Skeletal muscle tissue (tissue), 3 donors: ENCODE measurements at regions not wholly inside any gene's neighbourhood (a gene's known extent, or its start where the extent isn't known, plus 50 kb on each side); places are given as distances from the start of the nearest gene placed in this dataset.

ENCODE experiments used
- H3K27ac ChIP-seq: one replicate; pipeline ENCODE4 v1.7.0; 2013; ENCODE audit warnings: mild to moderate bottlenecking, low read depth, low read length, inconsistent platforms
- H3K27me3 ChIP-seq, 3 donors: one replicate each; pipeline ENCODE4 v1.7.0; 2013; ENCODE audit warnings: low read length in 3 of 3; ENCODE audit not compliant: control insufficient read depth in 3 of 3, insufficient read depth in 3 of 3
- H3K36me3 ChIP-seq, 3 donors: one replicate each; pipeline ENCODE4 v1.7.0; 2013; ENCODE audit warnings: low read length in 3 of 3; ENCODE audit not compliant: control insufficient read depth in 3 of 3, insufficient read depth in 3 of 3
- H3K4me1 ChIP-seq, 3 donors: one replicate each; pipeline ENCODE4 v1.7.0; 2013; ENCODE audit warnings: low read length in 3 of 3, mild to moderate bottlenecking in 3 of 3; ENCODE audit not compliant: control insufficient read depth in 3 of 3, insufficient read depth in 3 of 3
- H3K4me3 ChIP-seq, 3 donors: one replicate each; pipeline ENCODE4 v1.7.0; 2013; ENCODE audit warnings: low read length in 3 of 3
- H3K9ac ChIP-seq, 3 donors: one replicate each; pipeline ENCODE4 v1.7.0; 2013; ENCODE audit warnings: low read length in 3 of 3, mild to moderate bottlenecking in 3 of 3, moderate library complexity in 2 of 3, low read depth in 1 of 3
- H3K9me3 ChIP-seq, 3 donors: one replicate each; pipeline ENCODE4 v1.7.0; 2013; ENCODE audit warnings: low read length in 3 of 3; ENCODE audit not compliant: control insufficient read depth in 3 of 3
- donor health status: Osteomylitis.

GRCh38 chr9:23608456-23608855 is 217.6 kb downstream of the ELAVL2 start:
- H3K9me3 ChIP-seq, result no peaks in the 10 kb centered on the region
- no peak overlapping the region for H3K4me3 ChIP-seq
- no peak overlapping the region for H3K9ac ChIP-seq
- no peaks in the 10 kb centered on the region for H3K27me3 ChIP-seq
- no peaks in the 10 kb centered on the region for H3K36me3 ChIP-seq
- H3K27ac ChIP-seq, result no peak overlapping the region
- H3K4me1 ChIP-seq, result peaks cover 0 to 11% (median 7%) of the 10 kb centered on the region in 3 donors

GRCh38 chr9:23611869-23612268 is 214.2 kb downstream of the ELAVL2 start:
- no peak overlapping the region for H3K27ac ChIP-seq

GRCh38 chr9:23615569-23615968 is 210.5 kb downstream of the ELAVL2 start:
- no peaks in the 10 kb centered on the region for H3K9me3 ChIP-seq

More at GRCh38 chr9:23611869-23612268, 214.2 kb downstream of the ELAVL2 start:
- H3K36me3 ChIP-seq, result no peaks in the 10 kb centered on the region
- no peak overlapping the region for H3K4me3 ChIP-seq
- H3K27me3 ChIP-seq, result no peaks in the 10 kb centered on the region
- peaks cover 0 to 11% (median 7%) of the 10 kb centered on the region in 3 donors for H3K4me1 ChIP-seq
- no peak overlapping the region for H3K9ac ChIP-seq
- H3K9me3 ChIP-seq, result no peaks in the 10 kb centered on the region

DNA sequence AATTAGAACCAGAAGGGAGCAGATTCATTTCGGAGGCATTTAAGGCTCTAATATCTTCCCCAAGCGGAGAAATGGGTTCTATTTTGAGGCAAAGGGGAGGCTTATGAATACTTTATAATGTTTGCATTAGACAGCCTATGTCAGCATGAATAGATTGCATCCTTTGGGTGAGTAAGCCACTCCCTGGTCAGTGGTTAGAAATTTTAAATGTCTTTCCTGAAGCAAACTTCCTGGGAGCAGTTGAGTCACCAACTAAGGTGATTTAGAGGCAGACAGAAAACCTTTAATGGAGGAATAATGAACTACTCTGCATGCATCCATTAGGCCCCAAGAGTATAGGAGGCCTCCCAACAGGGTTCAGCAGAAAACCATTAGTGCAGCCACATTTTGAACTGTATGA is 204.9 kb downstream of the ELAVL2 start:
- H3K4me1 ChIP-seq, result no peaks in the 10 kb centered on the region
- H3K27me3 ChIP-seq, result no peaks in the 10 kb centered on the region
- H3K9me3 ChIP-seq, result no peaks in the 10 kb centered on the region
- no peak overlapping the region for H3K4me3 ChIP-seq
- H3K9ac ChIP-seq, result no peak overlapping the region
- H3K27ac ChIP-seq, result no peak overlapping the region
- no peaks in the 10 kb centered on the region for H3K36me3 ChIP-seq

More at GRCh38 chr9:23615569-23615968, 210.5 kb downstream of the ELAVL2 start:
- peaks cover 0 to 11% (median 7%) of the 10 kb centered on the region in 3 donors for H3K4me1 ChIP-seq
- H3K36me3 ChIP-seq, result no peaks in the 10 kb centered on the region
- H3K27me3 ChIP-seq, result no peaks in the 10 kb centered on the region
- H3K9ac ChIP-seq, result no peak overlapping the region
- no peak overlapping the region for H3K27ac ChIP-seq
- H3K4me3 ChIP-seq, result no peak overlapping the region

GRCh38 chr9:23621924-23622323 is 204.1 kb downstream of the ELAVL2 start:
- Histone ChIP-seq H3K4me3 (no peak overlapping the region), H3K27ac (no peak overlapping the region), H3K36me3 (no peaks in the 10 kb centered on the region), H3K4me1 (no peaks in the 10 kb centered on the region), H3K27me3 (no peaks in the 10 kb centered on the region), H3K9me3 (no peaks in the 10 kb centered on the region), H3K9ac (no peak overlapping the region)

DNA sequence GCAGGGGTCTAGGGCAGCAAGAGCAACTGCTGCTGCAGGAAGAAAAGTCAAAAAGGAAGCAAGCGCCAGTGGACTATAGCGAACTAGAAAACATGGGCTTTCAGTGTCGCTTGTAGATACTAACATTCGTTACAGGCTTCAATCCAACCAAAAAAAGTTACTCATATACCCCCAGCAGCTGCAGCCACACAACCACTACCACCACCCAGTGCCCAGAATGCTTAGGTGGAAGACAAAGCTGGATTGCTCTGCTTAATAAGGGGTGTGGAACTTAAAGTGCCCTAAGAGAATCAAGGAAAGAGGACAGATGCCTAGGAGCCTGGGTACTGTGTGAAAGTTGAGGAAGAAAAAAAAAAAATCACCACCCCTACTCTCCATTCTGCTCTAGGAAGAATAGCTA is 203.6 kb downstream of the ELAVL2 start:
- Histone ChIP-seq H3K9ac (no peak overlapping the region), H3K4me1 (no peaks in the 10 kb centered on the region), H3K27ac (no peak overlapping the region), H3K36me3 (no peaks in the 10 kb centered on the region), H3K4me3 (no peak overlapping the region), H3K27me3 (no peaks in the 10 kb centered on the region), H3K9me3 (no peaks in the 10 kb centered on the region)

DNA sequence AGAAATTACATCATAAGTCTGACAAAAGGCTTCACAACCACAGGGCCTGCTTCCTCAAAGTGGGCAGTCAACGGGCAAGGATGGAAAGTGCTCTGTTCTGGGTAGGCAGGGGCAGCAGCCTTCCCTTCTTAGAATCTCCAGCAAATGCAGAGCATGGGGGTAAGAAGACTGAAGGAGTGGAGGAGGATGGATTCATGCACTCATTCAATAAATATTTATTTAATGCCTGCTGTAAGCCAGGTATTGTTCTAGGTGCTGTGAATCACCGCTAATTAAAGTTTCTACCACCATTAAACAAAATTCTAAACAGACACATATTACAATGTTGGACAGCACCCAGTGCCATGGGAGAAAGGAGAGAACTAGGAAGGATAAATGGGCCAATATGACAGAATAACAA is 195.6 kb downstream of the ELAVL2 start:
- Histone ChIP-seq H3K4me1 (no peaks in the 10 kb centered on the region), H3K36me3 (no peaks in the 10 kb centered on the region), H3K9me3 (no peaks in the 10 kb centered on the region), H3K27ac (no peak overlapping the region), H3K27me3 (no peaks in the 10 kb centered on the region), H3K4me3 (no peak overlapping the region), H3K9ac (no peak overlapping the region)

- H3K4me1 ChIP-seq, result no peaks in the 10 kb centered on the region
- no peaks in the 10 kb centered on the region for H3K36me3 ChIP-seq
- no peak overlapping the region for H3K27ac ChIP-seq
- no peaks in the 10 kb centered on the region for H3K27me3 ChIP-seq
- no peak overlapping the region for H3K9ac ChIP-seq
- no peak overlapping the region for H3K4me3 ChIP-seq
- H3K9me3 ChIP-seq, result no peaks in the 10 kb centered on the region
Observed at GRCh38 chr9:23635276-23635675, 190.8 kb downstream of the ELAVL2 start.

GRCh38 chr9:23636199-23636598 is 189.8 kb downstream of the ELAVL2 start:
- Histone ChIP-seq H3K27me3 (no peaks in the 10 kb centered on the region), H3K4me1 (no peaks in the 10 kb centered on the region), H3K9me3 (no peaks in the 10 kb centered on the region), H3K36me3 (no peaks in the 10 kb centered on the region), H3K27ac (no peak overlapping the region), H3K4me3 (no peak overlapping the region), H3K9ac (no peak overlapping the region)

- Histone ChIP-seq H3K4me3 (no peak overlapping the region), H3K36me3 (no peaks in the 10 kb centered on the region), H3K9me3 (no peaks in the 10 kb centered on the region), H3K4me1 (no peaks in the 10 kb centered on the region), H3K27me3 (no peaks in the 10 kb centered on the region), H3K27ac (no peak overlapping the region), H3K9ac (no peak overlapping the region)
Observed at GRCh38 chr9:23638011-23638410, 188.0 kb downstream of the ELAVL2 start.
